ENCODE measurements at regions not wholly inside any gene's neighbourhood (a gene's known extent, or its start where the extent isn't known, plus 50 kb on each side); places are given as distances from the start of the nearest gene placed in this dataset.

DNA sequence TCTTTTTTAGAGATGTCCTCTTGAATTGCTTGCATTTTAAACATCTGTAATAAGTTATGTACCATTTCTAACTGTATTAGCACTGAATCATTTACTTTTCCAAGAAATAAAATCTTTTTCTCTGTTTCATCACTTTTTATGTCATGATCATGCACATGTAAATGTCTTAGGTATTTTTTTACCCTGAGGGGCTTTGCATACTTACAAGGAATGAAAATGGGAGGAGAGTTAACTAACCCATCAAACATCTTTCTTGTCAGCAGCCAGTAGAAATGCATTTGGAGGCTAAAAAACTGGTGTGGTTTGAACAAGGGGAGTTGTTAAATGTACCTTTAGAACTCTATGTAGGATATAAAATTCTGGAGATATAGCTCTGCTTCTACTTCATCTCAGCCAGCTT lies 1080.3 kb downstream of the GALC start:
- TF ChIP-seq EGR1 (IDR thresholded peaks at IDR 0.05; ENCODE audit: low read depth in 2 of 2), result no peak
- TF ChIP-seq JUND (IDR thresholded peaks at IDR 0.05), result no peak
- no peak for TF ChIP-seq CTCF (IDR thresholded peaks at IDR 0.05; ENCODE audit: low read depth, low read length, missing input control)
- no peak for TF ChIP-seq RAD21 (IDR thresholded peaks at IDR 0.05)
- no peak for TF ChIP-seq MAX (IDR thresholded peaks at IDR 0.05)
- no peak for TF ChIP-seq RXRA (IDR thresholded peaks at IDR 0.05)
- TF ChIP-seq GABPA (IDR thresholded peaks at IDR 0.05 in 1 of 2, conservative IDR thresholded peaks at IDR 0.05 in 1 of 2), result no peak
- TF ChIP-seq, protein P1, sequence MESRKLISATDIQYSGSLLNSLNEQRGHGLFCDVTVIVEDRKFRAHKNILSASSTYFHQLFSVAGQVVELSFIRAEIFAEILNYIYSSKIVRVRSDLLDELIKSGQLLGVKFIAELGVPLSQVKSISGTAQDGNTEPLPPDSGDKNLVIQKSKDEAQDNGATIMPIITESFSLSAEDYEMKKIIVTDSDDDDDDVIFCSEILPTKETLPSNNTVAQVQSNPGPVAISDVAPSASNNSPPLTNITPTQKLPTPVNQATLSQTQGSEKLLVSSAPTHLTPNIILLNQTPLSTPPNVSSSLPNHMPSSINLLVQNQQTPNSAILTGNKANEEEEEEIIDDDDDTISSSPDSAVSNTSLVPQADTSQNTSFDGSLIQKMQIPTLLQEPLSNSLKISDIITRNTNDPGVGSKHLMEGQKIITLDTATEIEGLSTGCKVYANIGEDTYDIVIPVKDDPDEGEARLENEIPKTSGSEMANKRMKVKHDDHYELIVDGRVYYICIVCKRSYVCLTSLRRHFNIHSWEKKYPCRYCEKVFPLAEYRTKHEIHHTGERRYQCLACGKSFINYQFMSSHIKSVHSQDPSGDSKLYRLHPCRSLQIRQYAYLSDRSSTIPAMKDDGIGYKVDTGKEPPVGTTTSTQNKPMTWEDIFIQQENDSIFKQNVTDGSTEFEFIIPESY (IDR thresholded peaks at IDR 0.05), result no peak
- TF ChIP-seq TAF1 (conservative IDR thresholded peaks at IDR 0.05), result no peak
